ENCODE measurements at regions not wholly inside any gene's neighbourhood (a gene's known extent, or its start where the extent isn't known, plus 50 kb on each side); places are given as distances from the start of the nearest gene placed in this dataset.

GRCh38 chr2:126797622-126798275 is 100.9 kb upstream of the TEX51 start:
- no peak for TF ChIP-seq CTCF (IDR thresholded peaks at IDR 0.05; ENCODE audit: low read length, missing control alignments)
- DNase-seq (ENCODE audit: low read depth), result no peak

GRCh38 chr2:126798276-126799140 is 100.2 kb upstream of the TEX51 start:
- TF ChIP-seq CTCF (IDR thresholded peaks at IDR 0.05; ENCODE audit: low read length, missing control alignments), result no peak
- DNase-seq (ENCODE audit: low read depth), result no peak
- H3K4me3 ChIP-seq (replicated peaks; ENCODE audit: low read depth, low read length), result no peak overlapping the region

More at GRCh38 chr2:126797622-126798275, 100.9 kb upstream of the TEX51 start:
- no peak overlapping the region for H3K4me3 ChIP-seq (replicated peaks; ENCODE audit: low read depth, low read length)

GRCh38 chr2:126799301-126799700 is 99.4 kb upstream of the TEX51 start:
- H3K4me3 ChIP-seq (replicated peaks; ENCODE audit: low read depth, low read length), result no peak overlapping the region
- TF ChIP-seq CTCF (IDR thresholded peaks at IDR 0.05; ENCODE audit: low read length, missing control alignments), result no peak
- no peak for DNase-seq (ENCODE audit: low read depth)

GRCh38 chr2:126801473-126801872 is 97.2 kb upstream of the TEX51 start:
- TF ChIP-seq CTCF (IDR thresholded peaks at IDR 0.05; ENCODE audit: low read length, missing control alignments), result no peak
- no peak for DNase-seq (ENCODE audit: low read depth)
- H3K4me3 ChIP-seq (replicated peaks; ENCODE audit: low read depth, low read length), result no peak overlapping the region

GRCh38 chr2:126802316-126802715 is 96.4 kb upstream of the TEX51 start:
- no peak for TF ChIP-seq CTCF (IDR thresholded peaks at IDR 0.05; ENCODE audit: low read length, missing control alignments)
- no peak overlapping the region for H3K4me3 ChIP-seq (replicated peaks; ENCODE audit: low read depth, low read length)
- DNase-seq (ENCODE audit: low read depth), result no peak

- no peak for TF ChIP-seq CTCF (IDR thresholded peaks at IDR 0.05; ENCODE audit: low read length, missing control alignments)
- H3K4me3 ChIP-seq (replicated peaks; ENCODE audit: low read depth, low read length), result no peak overlapping the region
- no peak for DNase-seq (ENCODE audit: low read depth)
Observed at GRCh38 chr2:126802774-126803433, 95.8 kb upstream of the TEX51 start.
